HG02938 (cell line): ENCODE measurements at regions not wholly inside any gene's neighbourhood (a gene's known extent, or its start where the extent isn't known, plus 50 kb on each side); places are given as distances from the start of the nearest gene placed in this dataset.

Experiments used
- ATAC-seq: cut with Tn5 transposase; IDR thresholded peaks from one replicate; pipeline ENCODE4 v1.9.1; 2021; ENCODE audit warnings: mild to moderate bottlenecking, moderate library complexity; ENCODE audit not compliant: unreplicated experiment

DNA sequence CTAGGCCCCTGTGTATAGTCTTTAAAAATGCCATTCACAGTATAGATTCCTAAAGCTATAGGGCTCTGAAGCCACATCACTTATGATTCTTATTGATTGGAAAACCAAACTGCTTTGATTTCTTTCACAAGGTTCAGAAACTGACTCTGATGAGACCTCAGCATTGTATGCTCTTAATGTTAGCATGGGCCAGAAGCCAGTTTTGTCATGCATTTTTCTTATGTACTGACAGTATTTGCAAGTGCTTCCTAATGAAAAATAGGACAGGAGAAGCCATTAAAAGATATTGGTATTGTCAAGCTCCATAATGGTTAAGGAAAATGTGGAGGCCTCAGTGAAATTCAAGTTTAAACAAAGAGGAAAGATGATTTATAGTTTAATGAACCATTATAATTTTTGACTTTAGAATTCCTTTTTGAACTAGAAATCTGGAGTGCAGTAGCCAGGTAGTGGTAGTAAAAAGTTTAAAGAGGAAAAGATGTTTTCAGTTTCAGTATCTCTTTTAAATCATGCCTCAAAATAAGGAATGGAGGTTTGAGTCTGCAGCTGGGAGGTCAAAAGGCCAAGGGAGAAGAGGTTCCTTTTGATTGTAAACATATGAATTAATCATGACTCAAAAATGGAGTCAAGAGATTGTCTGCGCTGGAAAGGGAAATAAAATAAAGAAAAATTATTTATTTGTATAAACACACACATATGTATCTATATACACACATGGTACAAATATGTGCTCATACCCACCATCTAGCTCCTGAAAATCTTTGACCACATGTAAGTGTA, 388.1 kb upstream of the PRICKLE1 start:
- no peak for ATAC-seq

DNA sequence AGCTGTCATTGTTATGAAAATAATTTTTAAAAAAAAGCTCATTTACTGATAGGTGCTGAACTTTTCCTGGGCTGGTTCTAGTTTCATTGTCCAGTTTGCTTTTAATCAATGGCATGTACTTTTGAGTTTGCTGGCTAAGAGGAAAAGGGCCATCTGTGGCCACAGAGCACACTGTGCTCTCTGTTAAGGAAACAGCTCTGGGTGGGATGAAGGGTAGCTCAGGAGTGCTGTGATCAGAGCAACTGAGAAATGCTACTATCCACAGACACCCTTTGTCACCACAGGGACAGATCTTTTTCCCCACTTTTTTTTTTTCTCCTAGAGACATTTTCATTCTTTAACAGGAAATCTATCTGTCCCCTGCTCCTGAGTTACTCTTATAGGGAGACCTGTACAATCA, 387.1 kb upstream of the PRICKLE1 start:
- ATAC-seq, result no peak

DNA sequence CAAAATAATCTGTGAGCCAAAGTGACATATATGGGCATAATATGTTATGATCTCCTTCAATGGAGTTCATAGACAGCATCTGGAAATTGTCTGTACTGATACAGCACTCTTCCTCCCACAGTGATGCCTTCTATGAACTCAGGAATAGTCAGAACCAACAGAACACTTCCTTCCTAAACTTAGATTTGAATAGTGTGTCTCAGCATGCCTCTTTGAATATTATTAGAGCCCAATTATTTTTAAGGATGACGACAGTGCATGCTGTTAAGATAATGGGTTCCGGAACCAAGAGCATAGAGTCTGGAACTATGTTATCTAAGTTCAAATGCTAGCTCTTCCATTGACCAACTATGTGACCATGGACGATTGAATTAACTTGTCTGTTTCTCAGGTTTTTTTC, 386.6 kb upstream of the PRICKLE1 start:
- ATAC-seq, result no peak

DNA sequence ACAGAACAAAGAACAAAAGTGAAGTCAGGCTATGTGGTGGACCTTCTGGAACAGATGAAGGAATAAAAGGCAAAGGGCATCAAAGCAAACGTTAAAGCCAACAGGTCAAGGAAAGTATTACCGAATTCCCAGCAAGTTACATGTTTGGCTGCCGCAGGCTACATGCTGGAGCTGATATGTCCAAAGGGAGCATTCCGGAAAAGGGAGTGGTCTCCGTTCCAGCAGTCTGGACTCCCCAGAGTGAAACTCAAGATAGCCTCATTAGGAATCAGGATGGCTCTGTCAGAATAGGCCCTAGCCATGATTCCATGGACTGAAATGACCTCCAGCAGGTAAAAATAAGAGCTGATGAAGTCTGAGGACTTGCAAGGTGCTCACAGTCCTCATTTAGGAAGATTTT, 379.8 kb upstream of the PRICKLE1 start:
- ATAC-seq, result no peak

DNA sequence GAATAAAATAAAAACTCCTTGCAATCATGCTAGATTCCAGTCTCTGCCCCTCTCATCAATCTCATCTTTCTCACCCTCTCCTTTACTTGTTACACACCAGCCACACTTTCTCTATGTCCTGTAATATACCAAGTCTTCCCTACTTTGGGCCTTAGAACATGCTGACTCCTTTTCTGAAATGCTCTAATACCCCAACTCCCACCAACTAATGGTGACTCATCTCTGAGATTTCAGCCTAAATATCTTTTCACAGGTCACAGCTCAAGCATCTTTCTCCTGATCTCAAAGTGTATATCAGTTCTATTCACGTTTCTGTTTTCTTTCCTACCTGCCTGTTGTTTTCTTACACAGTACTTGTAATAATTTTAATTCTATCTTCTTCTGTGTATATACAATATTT, 378.9 kb upstream of the PRICKLE1 start:
- no peak for ATAC-seq

DNA sequence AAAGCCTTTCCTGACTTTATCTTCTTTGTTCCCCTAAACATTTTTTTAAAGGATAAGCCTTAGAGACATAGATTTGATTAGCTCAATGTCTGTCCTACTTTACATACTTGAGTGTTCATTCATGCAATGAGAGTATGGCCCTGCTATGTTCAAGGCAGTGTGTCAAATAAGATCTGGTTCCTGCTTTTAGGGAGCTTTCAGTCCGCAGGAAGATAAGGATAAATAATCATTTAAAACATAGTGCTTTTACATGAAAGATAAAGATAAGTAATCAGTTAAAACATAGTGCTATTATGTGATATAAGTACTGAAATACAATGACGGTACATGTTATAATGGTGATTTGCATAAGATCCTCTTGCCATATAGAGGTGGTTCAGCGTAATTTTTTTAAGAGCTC, 378.3 kb upstream of the PRICKLE1 start:
- ATAC-seq, result no peak

DNA sequence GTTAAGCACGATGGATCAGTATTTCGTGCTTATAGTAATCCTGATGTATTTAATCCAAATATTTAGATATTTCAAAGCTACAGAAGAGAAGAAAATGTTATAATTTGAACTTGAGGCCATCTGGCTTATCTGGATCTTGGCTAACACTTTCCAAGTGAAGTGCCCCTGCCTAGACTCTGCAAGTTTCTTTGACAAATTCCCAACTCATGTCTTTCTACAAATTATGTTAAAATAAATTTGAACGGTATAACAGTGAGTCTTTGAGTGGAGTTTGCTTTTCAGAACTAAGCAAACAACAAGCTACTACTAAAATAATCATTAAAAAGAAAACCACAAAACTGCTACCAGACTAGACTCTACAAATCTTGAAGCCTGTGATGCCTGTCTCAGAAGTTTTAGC, 374.4 kb upstream of the PRICKLE1 start:
- no peak for ATAC-seq

DNA sequence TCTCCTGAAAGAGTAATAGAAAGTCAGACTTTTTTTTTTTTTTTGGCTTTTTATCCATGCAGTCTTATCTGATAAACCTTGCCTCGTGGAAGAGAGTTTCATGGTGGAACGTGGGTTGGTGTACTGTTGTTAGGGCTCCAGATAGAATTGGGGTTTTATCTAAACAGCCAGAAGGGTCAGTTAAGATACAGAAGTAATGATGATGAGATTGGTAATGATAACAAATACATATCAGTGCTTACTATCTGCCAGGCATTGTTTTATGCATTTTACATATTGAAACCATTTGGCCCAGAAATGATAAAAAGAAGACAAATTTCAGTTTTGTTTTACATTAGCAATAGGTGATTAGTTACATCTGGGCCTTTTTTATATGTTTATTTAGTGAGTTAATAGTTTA, 372.8 kb upstream of the PRICKLE1 start:
- ATAC-seq, result no peak

DNA sequence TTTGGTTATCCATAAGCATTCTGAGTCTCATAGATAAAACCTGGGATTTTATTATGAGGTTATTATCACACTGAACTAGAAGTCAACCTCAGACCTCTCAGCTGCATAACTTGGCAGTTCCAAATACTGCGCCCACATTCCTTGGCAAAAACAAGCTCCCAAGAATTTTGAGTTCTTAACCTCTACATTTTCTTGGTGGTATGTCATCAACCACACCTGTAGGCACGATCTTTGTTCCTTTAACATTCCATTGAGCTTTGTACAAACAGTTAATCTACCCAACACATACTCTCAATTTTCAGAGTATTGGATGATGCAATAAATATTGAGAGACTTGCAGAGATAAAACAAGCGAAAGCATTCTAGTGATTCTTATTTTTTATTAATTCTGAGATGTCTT, 371.8 kb upstream of the PRICKLE1 start:
- no peak for ATAC-seq

DNA sequence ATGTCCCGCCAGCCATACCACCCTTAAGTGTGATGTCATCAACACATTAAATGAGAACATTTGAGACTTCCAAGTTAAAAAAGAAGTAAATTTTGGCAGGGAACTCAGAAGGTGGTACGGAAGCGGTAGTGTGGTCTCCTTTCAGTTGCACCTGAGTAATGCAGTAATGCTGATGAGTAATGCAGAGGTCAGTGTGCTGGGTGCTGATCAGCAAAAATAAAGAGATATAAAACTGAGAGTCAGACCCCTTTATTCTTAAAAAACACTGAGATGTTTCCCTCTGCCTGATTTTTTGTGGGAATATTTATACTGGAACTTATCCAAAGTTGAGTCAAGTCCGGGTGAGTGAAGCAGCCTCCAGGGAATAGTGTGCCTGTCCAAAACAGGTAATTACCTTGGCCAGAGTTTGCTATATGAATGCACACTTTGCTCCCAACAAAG, 370.6 kb upstream of the PRICKLE1 start:
- ATAC-seq, result no peak

DNA sequence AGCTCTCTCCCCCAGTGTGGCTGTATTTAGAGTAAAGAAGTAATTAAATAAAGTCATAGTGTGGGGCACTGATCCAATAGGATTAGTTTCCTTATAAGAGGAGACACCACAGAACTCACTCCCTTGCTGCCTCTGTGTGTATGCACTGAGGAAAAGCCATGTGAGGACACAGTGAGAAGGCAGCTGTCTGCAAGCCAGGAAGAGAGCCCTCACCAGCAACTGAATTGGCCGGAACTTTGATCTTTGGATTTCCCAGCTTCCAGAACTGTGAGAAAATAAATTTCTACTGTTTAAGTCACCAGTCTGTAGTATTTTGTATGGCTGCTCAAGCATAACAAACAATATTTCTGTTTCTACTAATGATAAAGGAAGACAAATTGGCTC, 368.7 kb upstream of the PRICKLE1 start:
- ATAC-seq, result no peak

DNA sequence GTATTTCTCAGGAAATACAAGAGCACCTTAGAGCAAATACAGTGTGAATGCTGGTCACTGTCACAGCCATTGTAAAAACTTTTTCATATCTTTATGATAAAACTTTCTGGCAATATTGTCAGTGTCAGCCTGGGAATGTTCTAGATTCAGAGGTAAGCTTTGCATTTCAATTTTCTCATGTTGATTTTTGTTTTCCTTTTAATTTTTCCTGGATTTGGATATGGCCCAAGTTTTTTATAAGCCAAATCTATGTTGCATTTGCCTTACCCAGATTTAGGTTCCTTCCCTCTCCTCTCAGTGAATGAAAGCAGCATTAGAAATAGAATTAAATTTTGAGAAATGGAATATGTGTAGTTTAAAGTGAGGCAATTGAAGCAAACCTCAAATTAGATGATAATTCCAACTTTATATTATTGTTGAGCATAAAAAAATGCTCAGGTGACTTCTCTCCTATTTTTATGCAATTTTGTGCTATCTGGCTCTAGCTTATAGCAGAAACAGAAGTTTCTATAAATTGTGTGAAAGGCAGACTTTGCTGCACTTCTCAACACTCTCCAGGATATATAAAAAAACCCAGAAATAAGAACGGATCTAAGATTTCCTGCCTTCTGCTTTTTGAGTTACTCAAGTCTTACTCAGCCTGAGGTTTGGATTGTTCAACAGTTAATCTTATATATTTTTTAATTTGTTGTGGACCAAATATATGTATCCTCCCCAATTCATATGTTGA, 368.2 kb upstream of the PRICKLE1 start:
- no peak for ATAC-seq

DNA sequence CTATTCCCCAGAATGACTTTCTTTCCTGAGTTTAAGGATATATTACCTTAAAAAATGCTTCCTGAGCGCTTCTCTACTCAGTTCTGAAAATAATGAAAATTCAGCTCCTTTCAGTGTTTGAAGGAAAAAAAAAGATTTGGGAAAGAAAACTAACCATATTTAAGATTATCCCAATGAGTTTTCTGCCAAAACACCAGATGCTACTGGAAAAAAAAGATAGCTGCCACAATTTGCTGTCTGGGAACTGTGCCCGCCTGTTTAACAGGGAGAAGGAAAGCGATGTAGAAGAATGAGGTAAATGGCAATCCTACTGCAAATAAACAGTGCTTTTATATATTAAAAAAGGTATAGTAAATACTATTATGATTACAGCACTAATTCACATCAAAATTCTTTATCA, 367.6 kb upstream of the PRICKLE1 start:
- no peak for ATAC-seq

DNA sequence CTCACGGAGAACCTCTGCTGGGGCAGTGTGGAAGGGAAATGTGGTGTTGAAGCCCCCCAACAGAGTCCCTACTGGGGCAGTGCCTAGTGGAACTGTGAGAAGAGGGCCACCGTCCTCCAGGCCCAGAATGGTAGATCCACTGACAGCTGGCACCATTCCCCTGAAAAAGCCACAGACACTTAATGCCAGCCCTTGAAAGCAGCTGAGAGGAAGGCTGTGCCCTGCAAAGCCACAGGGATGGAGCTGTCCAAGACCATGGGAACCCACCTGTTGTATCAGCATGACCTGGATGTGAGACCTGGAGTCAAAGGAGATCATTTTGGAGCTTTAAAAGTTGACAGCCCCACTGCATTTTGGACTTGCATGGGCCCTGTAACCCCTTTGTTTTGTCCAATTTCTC, 363.5 kb upstream of the PRICKLE1 start:
- no peak for ATAC-seq

DNA sequence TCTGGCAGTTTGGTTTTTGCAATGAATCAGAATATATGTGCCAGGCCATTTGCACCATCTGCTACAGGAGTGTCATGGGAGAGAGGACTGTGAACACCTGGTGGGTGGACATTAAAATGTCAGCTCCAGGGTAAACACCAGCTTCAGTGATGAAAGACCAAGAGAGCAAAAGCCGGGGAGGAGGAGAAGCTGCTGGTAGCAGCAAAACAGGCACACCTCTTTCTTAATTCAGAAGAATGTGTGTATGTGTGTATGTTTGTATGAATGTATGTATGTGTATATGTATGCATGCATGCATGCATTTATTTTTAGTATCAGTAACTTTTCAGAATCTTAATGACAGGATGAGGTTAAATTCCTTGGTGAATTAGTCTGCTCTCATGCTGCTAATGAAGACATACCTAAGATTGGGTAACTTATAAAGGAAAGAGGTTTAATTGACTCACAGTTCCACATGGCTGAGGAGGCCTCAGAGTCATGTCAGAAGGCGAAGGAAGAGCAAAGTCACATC, 357.4 kb upstream of the PRICKLE1 start:
- no peak for ATAC-seq

DNA sequence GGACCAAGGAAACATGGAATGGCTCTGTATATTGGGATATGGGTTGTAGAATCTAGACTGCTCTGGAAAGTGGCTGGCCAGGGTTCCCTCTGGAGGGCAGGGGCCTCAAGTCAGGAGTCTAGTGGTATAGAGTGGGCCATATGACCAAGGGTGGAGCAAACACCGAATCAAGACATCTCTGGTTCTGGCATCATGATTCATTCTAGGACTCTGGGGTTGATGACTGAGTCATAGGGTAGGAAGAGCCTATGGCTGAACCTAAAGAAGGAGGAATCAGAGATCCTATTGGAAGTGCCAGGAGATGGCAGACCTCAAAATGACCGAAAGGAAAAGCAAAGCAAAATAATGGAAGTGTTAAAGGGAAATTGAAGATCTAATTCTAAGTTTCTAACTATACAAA, 356.4 kb upstream of the PRICKLE1 start:
- ATAC-seq, result no peak

DNA sequence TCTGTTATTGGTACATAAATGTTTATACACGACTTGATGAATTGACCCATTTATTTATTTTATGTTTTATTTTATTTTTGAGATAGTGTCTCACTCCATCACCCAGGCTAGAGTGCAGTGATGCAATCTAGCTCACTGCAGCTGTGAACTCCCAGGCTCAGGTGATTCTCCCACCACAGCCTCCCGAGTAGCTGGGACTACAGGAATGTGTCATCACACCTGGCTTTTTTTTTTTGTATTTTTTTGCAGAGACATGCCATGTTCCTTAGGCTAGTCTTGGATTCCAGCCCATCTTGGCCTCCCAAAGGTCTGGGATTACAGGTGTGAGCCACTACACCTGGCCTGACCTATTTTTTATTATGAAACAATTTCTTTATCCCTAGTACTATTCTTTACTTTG, 355.0 kb upstream of the PRICKLE1 start:
- ATAC-seq, result no peak

DNA sequence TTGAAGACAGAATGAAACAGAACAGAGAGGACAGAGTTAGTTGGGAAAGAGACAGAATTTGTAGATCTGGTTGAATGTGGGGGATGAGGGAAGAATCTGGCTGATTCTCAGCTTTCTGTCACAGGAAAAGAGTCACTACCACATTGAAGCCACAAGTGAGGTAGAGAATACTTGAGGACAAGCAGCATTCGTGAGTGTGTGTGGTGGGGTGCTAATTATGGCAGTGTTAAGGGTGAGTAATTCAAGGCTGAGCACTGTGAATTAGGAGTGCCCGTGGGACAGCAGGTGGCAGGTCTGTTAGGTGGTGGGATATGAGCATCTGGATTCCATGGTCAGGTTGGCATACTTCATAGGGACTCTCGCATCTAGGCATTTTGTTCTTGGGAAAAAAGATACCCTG, 347.4 kb upstream of the PRICKLE1 start:
- ATAC-seq, result no peak

DNA sequence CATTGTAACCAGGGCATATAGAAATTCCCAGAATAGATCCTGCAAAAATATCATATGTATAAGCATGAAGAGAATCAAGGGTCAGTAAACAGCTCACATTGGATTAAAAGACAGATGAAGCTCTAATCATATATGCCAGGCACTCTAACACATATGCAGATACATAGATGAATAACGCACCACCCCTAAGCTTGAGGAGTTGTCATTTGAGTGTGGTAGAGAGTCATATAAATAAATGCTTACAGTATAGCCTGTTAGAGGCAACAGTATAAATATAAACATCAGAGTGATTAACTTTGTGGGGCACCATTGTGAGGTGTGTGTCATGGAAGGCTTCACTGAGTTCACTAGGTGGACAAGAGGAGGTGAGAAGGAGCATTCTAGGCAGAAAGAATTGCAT, 346.7 kb upstream of the PRICKLE1 start:
- ATAC-seq, result no peak

DNA sequence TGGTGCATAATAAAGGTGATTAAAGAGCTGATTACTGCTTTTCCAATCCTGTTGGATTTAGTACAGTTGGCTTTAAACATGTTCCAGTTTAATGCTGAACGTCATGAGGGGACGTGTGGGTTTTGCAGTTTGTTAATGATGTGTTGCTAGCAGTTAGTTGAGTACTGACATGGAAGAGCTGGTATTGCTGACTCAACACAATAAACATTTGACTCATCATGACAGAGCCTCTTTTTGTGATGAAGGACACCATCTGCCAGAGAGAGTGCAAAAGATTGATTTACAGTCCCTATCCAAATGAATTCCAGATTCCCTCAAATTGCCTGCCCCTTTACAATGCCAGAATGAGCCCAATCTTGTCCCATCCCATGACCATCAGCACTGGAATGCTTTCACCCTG, 346.2 kb upstream of the PRICKLE1 start:
- ATAC-seq, result no peak

DNA sequence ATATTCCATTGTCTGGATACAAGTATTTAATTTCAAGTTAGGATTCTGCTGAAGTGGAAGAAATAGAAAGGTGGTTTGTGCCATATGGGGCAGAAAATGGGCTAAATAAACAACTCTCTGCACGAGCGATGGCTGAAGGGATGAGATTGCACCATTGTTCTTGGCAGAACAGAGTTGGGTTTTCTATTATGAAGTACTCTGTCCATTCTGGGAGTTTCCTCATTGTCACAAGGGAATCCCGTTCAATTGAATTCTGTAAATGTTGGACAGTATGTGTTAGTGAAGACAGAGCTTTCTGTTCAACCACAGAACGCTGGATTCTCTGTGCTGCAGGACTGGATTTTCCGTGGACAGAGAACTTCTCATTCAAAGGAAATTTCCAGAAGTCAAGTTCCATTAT, 345.5 kb upstream of the PRICKLE1 start:
- ATAC-seq, result no peak

DNA sequence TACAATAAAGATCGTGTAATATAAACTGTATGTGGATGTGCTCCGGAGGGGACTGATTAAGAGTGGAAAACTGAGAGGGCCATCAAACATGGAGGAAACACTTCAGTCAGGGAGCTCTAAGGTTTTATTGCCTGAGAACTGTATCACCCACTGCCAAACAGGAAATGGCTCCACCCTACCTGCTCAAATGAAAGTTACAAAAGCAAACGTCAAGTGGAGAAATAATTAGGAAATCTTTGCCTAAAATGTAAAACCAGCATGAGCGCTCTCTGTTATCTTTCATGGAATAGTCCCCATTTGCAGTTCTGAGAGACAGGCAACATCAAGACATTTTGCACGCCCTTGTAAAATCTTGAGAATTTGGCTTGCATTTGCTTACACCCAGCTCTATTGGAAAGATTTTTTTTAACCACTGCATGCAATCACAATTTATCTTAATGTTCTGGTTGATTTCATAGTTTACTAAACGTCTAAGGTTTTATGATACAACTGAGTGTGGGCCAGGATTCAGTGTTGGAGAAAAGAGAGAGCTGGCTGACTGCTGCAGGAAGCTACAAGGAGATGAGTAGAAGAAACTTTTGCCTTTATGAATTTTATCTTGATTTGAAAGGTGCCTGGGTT, 344.0 kb upstream of the PRICKLE1 start:
- no peak for ATAC-seq
